ENCODE measurements at regions not wholly inside any gene's neighbourhood (a gene's known extent, or its start where the extent isn't known, plus 50 kb on each side); places are given as distances from the start of the nearest gene placed in this dataset.
"Not testable (repeated sequence)": the region's sequence is repeated elsewhere in the genome, so short reads cannot be mapped to it uniquely, and the experiment has no call there.

GRCh38 chr5:18799482-18800128 is 1165.3 kb downstream of the TAF11L14 start:
- H3K36me3 Mint-ChIP-seq (ENCODE audit: low read depth) = no peaks in the 10 kb centered on the region
- intact Hi-C loops (cut with micrococcal nuclease) = no loop called here
- no peak overlapping the region for H3K4me3 Mint-ChIP-seq
- H3K27ac Mint-ChIP-seq = no peak overlapping the region
- H3K9me3 Mint-ChIP-seq = peaks cover 23% of the 10 kb centered on the region
- no peaks in the 10 kb centered on the region for H3K27me3 Mint-ChIP-seq
- H3K4me1 Mint-ChIP-seq (ENCODE audit: low read depth) = no peaks in the 10 kb centered on the region

GRCh38 chr5:18800293-18801025 is 1166.2 kb downstream of the TAF11L14 start:
- no peaks in the 10 kb centered on the region for H3K36me3 Mint-ChIP-seq (ENCODE audit: low read depth)
- no peak overlapping the region for H3K4me3 Mint-ChIP-seq
- peaks cover 23% of the 10 kb centered on the region for H3K9me3 Mint-ChIP-seq
- no peak overlapping the region for H3K27ac Mint-ChIP-seq
- H3K27me3 Mint-ChIP-seq = no peaks in the 10 kb centered on the region
- intact Hi-C loops (cut with micrococcal nuclease) = no loop called here
- H3K4me1 Mint-ChIP-seq (ENCODE audit: low read depth) = no peaks in the 10 kb centered on the region

- H3K27me3 Mint-ChIP-seq; H3K4me1 Mint-ChIP-seq (ENCODE audit: low read depth); H3K27ac Mint-ChIP-seq; H3K36me3 Mint-ChIP-seq (ENCODE audit: low read depth); H3K4me3 Mint-ChIP-seq; intact Hi-C loops (cut with micrococcal nuclease): not testable (repeated sequence)
- peaks cover 23% of the 10 kb centered on the region for H3K9me3 Mint-ChIP-seq
Observed at GRCh38 chr5:18801413-18801812, 1167.2 kb downstream of the TAF11L14 start.

GRCh38 chr5:18802336-18802735 is 1168.1 kb downstream of the TAF11L14 start:
- H3K4me1 Mint-ChIP-seq (ENCODE audit: low read depth) = no peaks in the 10 kb centered on the region
- no peaks in the 10 kb centered on the region for H3K36me3 Mint-ChIP-seq (ENCODE audit: low read depth)
- peaks cover 23% of the 10 kb centered on the region for H3K9me3 Mint-ChIP-seq
- no peaks in the 10 kb centered on the region for H3K27me3 Mint-ChIP-seq
- no peak overlapping the region for H3K4me3 Mint-ChIP-seq
- no peak overlapping the region for H3K27ac Mint-ChIP-seq
- intact Hi-C loops (cut with micrococcal nuclease) = no loop called here

- Mint-ChIP-seq H3K27me3 (no peaks in the 10 kb centered on the region), H3K9me3 (peaks cover 11% of the 10 kb centered on the region), H3K36me3 (ENCODE audit: low read depth) (no peaks in the 10 kb centered on the region), H3K4me1 (ENCODE audit: low read depth) (no peaks in the 10 kb centered on the region), H3K4me3 (no peak overlapping the region), H3K27ac (no peak overlapping the region)
- intact Hi-C loops (cut with micrococcal nuclease) = no loop called here
Observed at GRCh38 chr5:18805376-18805775, 1171.1 kb downstream of the TAF11L14 start.

GRCh38 chr5:18807256-18808149 is 1173.2 kb downstream of the TAF11L14 start:
- no peaks in the 10 kb centered on the region for H3K27me3 Mint-ChIP-seq
- intact Hi-C loops (cut with micrococcal nuclease) = no loop called here
- no peaks in the 10 kb centered on the region for H3K4me1 Mint-ChIP-seq (ENCODE audit: low read depth)
- H3K36me3 Mint-ChIP-seq (ENCODE audit: low read depth) = no peaks in the 10 kb centered on the region
- H3K4me3 Mint-ChIP-seq = no peak overlapping the region
- H3K27ac Mint-ChIP-seq = no peak overlapping the region
- H3K9me3 Mint-ChIP-seq = no peaks in the 10 kb centered on the region

- no peaks in the 10 kb centered on the region for H3K9me3 Mint-ChIP-seq
- H3K27me3 Mint-ChIP-seq = no peaks in the 10 kb centered on the region
- H3K4me3 Mint-ChIP-seq = no peak overlapping the region
- H3K4me1 Mint-ChIP-seq (ENCODE audit: low read depth) = no peaks in the 10 kb centered on the region
- intact Hi-C loops (cut with micrococcal nuclease) = no loop called here
- no peaks in the 10 kb centered on the region for H3K36me3 Mint-ChIP-seq (ENCODE audit: low read depth)
- no peak overlapping the region for H3K27ac Mint-ChIP-seq
Observed at GRCh38 chr5:18811661-18812060, 1176.3 kb downstream of the CDH18 start.

GRCh38 chr5:18828351-18828750 is 1159.6 kb downstream of the CDH18 start:
- Mint-ChIP-seq H3K4me3 (no peak overlapping the region), H3K4me1 (ENCODE audit: low read depth) (no peaks in the 10 kb centered on the region), H3K9me3 (peaks cover 12% of the 10 kb centered on the region), H3K36me3 (ENCODE audit: low read depth) (no peaks in the 10 kb centered on the region), H3K27me3 (no peaks in the 10 kb centered on the region), H3K27ac (no peak overlapping the region)
- intact Hi-C loops (cut with micrococcal nuclease) = no loop called here

- H3K4me3 Mint-ChIP-seq = no peak overlapping the region
Observed at GRCh38 chr5:18829539-18829938, 1158.5 kb downstream of the CDH18 start.

GRCh38 chr5:18850216-18850615 is 1137.8 kb downstream of the CDH18 start:
- no peaks in the 10 kb centered on the region for H3K27me3 Mint-ChIP-seq
- H3K9me3 Mint-ChIP-seq = peaks cover 48% of the 10 kb centered on the region
- no peak overlapping the region for H3K27ac Mint-ChIP-seq
- H3K4me1 Mint-ChIP-seq (ENCODE audit: low read depth) = no peaks in the 10 kb centered on the region
- no peaks in the 10 kb centered on the region for H3K36me3 Mint-ChIP-seq (ENCODE audit: low read depth)
- no peak overlapping the region for H3K4me3 Mint-ChIP-seq
- intact Hi-C loops (cut with micrococcal nuclease) = no loop called here

More at GRCh38 chr5:18829539-18829938, 1158.5 kb downstream of the CDH18 start:
- intact Hi-C loops (cut with micrococcal nuclease) = no loop called here
- Mint-ChIP-seq H3K27ac (no peak overlapping the region), H3K36me3 (ENCODE audit: low read depth) (no peaks in the 10 kb centered on the region), H3K27me3 (no peaks in the 10 kb centered on the region), H3K4me1 (ENCODE audit: low read depth) (no peaks in the 10 kb centered on the region), H3K9me3 (peaks cover 12% of the 10 kb centered on the region)

GRCh38 chr5:18872978-18873377 is 1115.0 kb downstream of the CDH18 start:
- Mint-ChIP-seq H3K4me3 (no peak overlapping the region), H3K4me1 (ENCODE audit: low read depth) (no peaks in the 10 kb centered on the region), H3K36me3 (ENCODE audit: low read depth) (no peaks in the 10 kb centered on the region)

GRCh38 chr5:18876565-18876964 is 1111.4 kb downstream of the CDH18 start:
- H3K4me1 Mint-ChIP-seq (ENCODE audit: low read depth) = no peaks in the 10 kb centered on the region
- intact Hi-C loops (cut with micrococcal nuclease) = no loop called here
- no peaks in the 10 kb centered on the region for H3K27me3 Mint-ChIP-seq

More at GRCh38 chr5:18872978-18873377, 1115.0 kb downstream of the CDH18 start:
- no peak overlapping the region for H3K27ac Mint-ChIP-seq
- H3K27me3 Mint-ChIP-seq = no peaks in the 10 kb centered on the region
- no peaks in the 10 kb centered on the region for H3K9me3 Mint-ChIP-seq
- intact Hi-C loops (cut with micrococcal nuclease) = no loop called here

GRCh38 chr5:18881615-18882014 is 1106.4 kb downstream of the CDH18 start:
- Mint-ChIP-seq H3K27ac (no peak overlapping the region), H3K4me1 (ENCODE audit: low read depth) (no peaks in the 10 kb centered on the region), H3K36me3 (ENCODE audit: low read depth) (no peaks in the 10 kb centered on the region), H3K27me3 (no peaks in the 10 kb centered on the region), H3K9me3 (peaks cover 23% of the 10 kb centered on the region), H3K4me3 (no peak overlapping the region)
- intact Hi-C loops (cut with micrococcal nuclease) = no loop called here

More at GRCh38 chr5:18876565-18876964, 1111.4 kb downstream of the CDH18 start:
- H3K36me3 Mint-ChIP-seq (ENCODE audit: low read depth) = no peaks in the 10 kb centered on the region
- H3K27ac Mint-ChIP-seq = no peak overlapping the region
- no peaks in the 10 kb centered on the region for H3K9me3 Mint-ChIP-seq
- no peak overlapping the region for H3K4me3 Mint-ChIP-seq

GRCh38 chr5:18882154-18882553 is 1105.8 kb downstream of the CDH18 start:
- H3K4me3 Mint-ChIP-seq = no peak overlapping the region
- no peaks in the 10 kb centered on the region for H3K4me1 Mint-ChIP-seq (ENCODE audit: low read depth)
- peaks cover 23% of the 10 kb centered on the region for H3K9me3 Mint-ChIP-seq
- H3K27ac Mint-ChIP-seq = no peak overlapping the region
- H3K27me3 Mint-ChIP-seq = no peaks in the 10 kb centered on the region
- intact Hi-C loops (cut with micrococcal nuclease) = no loop called here
- H3K36me3 Mint-ChIP-seq (ENCODE audit: low read depth) = no peaks in the 10 kb centered on the region
